ENCODE measurements at regions not wholly inside any gene's neighbourhood (a gene's known extent, or its start where the extent isn't known, plus 50 kb on each side); places are given as distances from the start of the nearest gene placed in this dataset.
"Not testable (repeated sequence)": the region's sequence is repeated elsewhere in the genome, so short reads cannot be mapped to it uniquely, and the experiment has no call there.

GRCh38 chr1:198957044-198957443 lies 318.2 kb downstream of the PTPRC start:
- Mint-ChIP-seq H3K9me3 (ENCODE audit: unreplicated experiment) (peaks cover 4% of the 10 kb centered on the region), H3K4me3 (ENCODE audit: unreplicated experiment) (no peak overlapping the region), H3K27me3 (ENCODE audit: low read depth, unreplicated experiment) (no peaks in the 10 kb centered on the region), H3K4me1 (ENCODE audit: low read depth, unreplicated experiment) (no peaks in the 10 kb centered on the region), H3K36me3 (ENCODE audit: low read depth, unreplicated experiment) (no peaks in the 10 kb centered on the region), H3K27ac (ENCODE audit: unreplicated experiment) (no peak overlapping the region)
- Histone ChIP-seq H2AFZ (ENCODE audit: low read depth, low read length) (no peak overlapping the region), H3K4me2 (ENCODE audit: low read length) (no peak overlapping the region), H3K27me3 (ENCODE audit: insufficient read depth, low read length) (no peaks in the 10 kb centered on the region), H3K9ac (ENCODE audit: low read length) (no peak overlapping the region), H3K27ac (ENCODE audit: low read depth, low read length) (no peak overlapping the region), H3K36me3 (ENCODE audit: insufficient read depth, low read length) (no peaks in the 10 kb centered on the region), H3K4me3 (ENCODE audit: insufficient read depth, low read depth, low read length) (no peak overlapping the region), H4K20me1 (ENCODE audit: insufficient read depth, low read length) (no peaks in the 10 kb centered on the region), H3K9me3 (ENCODE audit: insufficient read depth, low read depth, low read length) (no peaks in the 10 kb centered on the region), H3K4me1 (ENCODE audit: insufficient read depth, low read length) (no peaks in the 10 kb centered on the region), H3K79me2 (ENCODE audit: insufficient read depth, low read length) (no peaks in the 10 kb centered on the region)
- no peak for DNase-seq (ENCODE audit: low read depth)
- no peak for TF ChIP-seq EZH2 (IDR thresholded peaks at IDR 0.05; ENCODE audit: insufficient read depth, low read length)
- no peak for TF ChIP-seq CTCF (IDR thresholded peaks at IDR 0.05; ENCODE audit: insufficient read depth, low read depth, low read length)
- no peak for FAIRE-seq

GRCh38 chr1:198959032-198959431 lies 320.2 kb downstream of the PTPRC start:
- no peak for FAIRE-seq
- Histone ChIP-seq H3K9ac (ENCODE audit: low read length) (no peak overlapping the region), H3K4me1 (ENCODE audit: insufficient read depth, low read length) (no peaks in the 10 kb centered on the region), H3K27me3 (ENCODE audit: insufficient read depth, low read length) (no peaks in the 10 kb centered on the region), H3K4me3 (ENCODE audit: insufficient read depth, low read depth, low read length) (no peak overlapping the region), H3K79me2 (ENCODE audit: insufficient read depth, low read length) (no peaks in the 10 kb centered on the region), H3K36me3 (ENCODE audit: insufficient read depth, low read length) (no peaks in the 10 kb centered on the region), H3K27ac (ENCODE audit: low read depth, low read length) (no peak overlapping the region), H2AFZ (ENCODE audit: low read depth, low read length) (no peak overlapping the region), H3K4me2 (ENCODE audit: low read length) (no peak overlapping the region), H3K9me3 (ENCODE audit: insufficient read depth, low read depth, low read length) (no peaks in the 10 kb centered on the region), H4K20me1 (ENCODE audit: insufficient read depth, low read length) (no peaks in the 10 kb centered on the region)
- Mint-ChIP-seq H3K27ac (ENCODE audit: unreplicated experiment) (no peak overlapping the region), H3K9me3 (ENCODE audit: unreplicated experiment) (peaks cover 7% of the 10 kb centered on the region), H3K4me3 (ENCODE audit: unreplicated experiment) (no peak overlapping the region), H3K36me3 (ENCODE audit: low read depth, unreplicated experiment) (no peaks in the 10 kb centered on the region), H3K4me1 (ENCODE audit: low read depth, unreplicated experiment) (no peaks in the 10 kb centered on the region), H3K27me3 (ENCODE audit: low read depth, unreplicated experiment) (no peaks in the 10 kb centered on the region)
- TF ChIP-seq CTCF (IDR thresholded peaks at IDR 0.05; ENCODE audit: insufficient read depth, low read depth, low read length) (no peak), EZH2 (IDR thresholded peaks at IDR 0.05; ENCODE audit: insufficient read depth, low read length) (no peak)
- DNase-seq (ENCODE audit: low read depth): no peak

DNA sequence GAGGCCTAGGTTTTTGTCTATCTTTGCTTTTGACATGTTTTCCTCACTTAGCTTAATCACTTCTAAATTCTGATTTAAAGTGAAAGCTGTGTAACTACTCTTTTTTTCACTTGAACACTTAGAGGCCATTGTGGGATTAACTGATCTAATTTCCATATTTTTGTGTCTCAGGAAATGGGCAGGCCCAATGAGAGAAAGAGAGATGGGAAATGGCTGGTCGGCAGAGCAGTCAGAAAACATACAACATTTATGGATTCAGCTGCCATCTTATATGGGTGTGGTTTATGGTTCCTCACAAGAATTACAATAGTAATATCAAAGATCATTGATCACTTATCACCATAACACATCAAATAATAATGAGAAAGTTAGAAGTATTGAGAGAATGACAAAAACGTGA lies 320.8 kb downstream of the PTPRC start:
- H3K4me1 Mint-ChIP-seq (ENCODE audit: low read depth, unreplicated experiment): no peaks in the 10 kb centered on the region
- no peak for FAIRE-seq
- no peak for TF ChIP-seq EZH2 (IDR thresholded peaks at IDR 0.05; ENCODE audit: insufficient read depth, low read length)
- TF ChIP-seq CTCF (IDR thresholded peaks at IDR 0.05; ENCODE audit: insufficient read depth, low read depth, low read length): no peak

GRCh38 chr1:198963796-198964195 lies 325.0 kb downstream of the PTPRC start:
- not testable (repeated sequence) for H2AFZ ChIP-seq (ENCODE audit: low read depth, low read length); H3K9me3 ChIP-seq (ENCODE audit: insufficient read depth, low read depth, low read length); H4K20me1 ChIP-seq (ENCODE audit: insufficient read depth, low read length); H3K4me1 Mint-ChIP-seq (ENCODE audit: low read depth, unreplicated experiment); H3K9me3 Mint-ChIP-seq (ENCODE audit: unreplicated experiment); H3K27ac Mint-ChIP-seq (ENCODE audit: unreplicated experiment); DNase-seq (ENCODE audit: low read depth); H3K79me2 ChIP-seq (ENCODE audit: insufficient read depth, low read length); H3K27ac ChIP-seq (ENCODE audit: low read depth, low read length); H3K36me3 ChIP-seq (ENCODE audit: insufficient read depth, low read length); H3K4me3 ChIP-seq (ENCODE audit: insufficient read depth, low read depth, low read length); FAIRE-seq; H3K4me2 ChIP-seq (ENCODE audit: low read length); H3K4me1 ChIP-seq (ENCODE audit: insufficient read depth, low read length); H3K36me3 Mint-ChIP-seq (ENCODE audit: low read depth, unreplicated experiment); H3K27me3 ChIP-seq (ENCODE audit: insufficient read depth, low read length); H3K4me3 Mint-ChIP-seq (ENCODE audit: unreplicated experiment); H3K27me3 Mint-ChIP-seq (ENCODE audit: low read depth, unreplicated experiment); H3K9ac ChIP-seq (ENCODE audit: low read length)

More for the DNA sequence above, 320.8 kb downstream of the PTPRC start:
- Histone ChIP-seq H2AFZ (ENCODE audit: low read depth, low read length) (no peak overlapping the region), H3K9me3 (ENCODE audit: insufficient read depth, low read depth, low read length) (no peaks in the 10 kb centered on the region), H3K4me1 (ENCODE audit: insufficient read depth, low read length) (no peaks in the 10 kb centered on the region), H3K9ac (ENCODE audit: low read length) (no peak overlapping the region), H3K4me2 (ENCODE audit: low read length) (no peak overlapping the region), H3K27ac (ENCODE audit: low read depth, low read length) (no peak overlapping the region), H3K4me3 (ENCODE audit: insufficient read depth, low read depth, low read length) (no peak overlapping the region), H4K20me1 (ENCODE audit: insufficient read depth, low read length) (no peaks in the 10 kb centered on the region), H3K36me3 (ENCODE audit: insufficient read depth, low read length) (no peaks in the 10 kb centered on the region), H3K79me2 (ENCODE audit: insufficient read depth, low read length) (no peaks in the 10 kb centered on the region), H3K27me3 (ENCODE audit: insufficient read depth, low read length) (no peaks in the 10 kb centered on the region)
- Mint-ChIP-seq H3K4me3 (ENCODE audit: unreplicated experiment) (no peak overlapping the region), H3K27me3 (ENCODE audit: low read depth, unreplicated experiment) (no peaks in the 10 kb centered on the region), H3K36me3 (ENCODE audit: low read depth, unreplicated experiment) (no peaks in the 10 kb centered on the region), H3K9me3 (ENCODE audit: unreplicated experiment) (peaks cover 7% of the 10 kb centered on the region), H3K27ac (ENCODE audit: unreplicated experiment) (no peak overlapping the region)
- no peak for DNase-seq (ENCODE audit: low read depth)

All from astrocyte (in vitro differentiated cells and primary cell).